HG03103 (cell line): ENCODE measurements at regions not wholly inside any gene's neighbourhood (a gene's known extent, or its start where the extent isn't known, plus 50 kb on each side); places are given as distances from the start of the nearest gene placed in this dataset.
A peak's percentile ranks its signal among the peaks of the same experiment; 100 is the strongest.
"Not testable (repeated sequence)": the region's sequence is repeated elsewhere in the genome, so short reads cannot be mapped to it uniquely, and the experiment has no call there.

Experiments
- ATAC-seq: cut with Tn5 transposase; IDR thresholded peaks from one replicate; pipeline ENCODE4 v1.9.1; 2021; ENCODE audit warnings: low read depth; ENCODE audit not compliant: unreplicated experiment

DNA sequence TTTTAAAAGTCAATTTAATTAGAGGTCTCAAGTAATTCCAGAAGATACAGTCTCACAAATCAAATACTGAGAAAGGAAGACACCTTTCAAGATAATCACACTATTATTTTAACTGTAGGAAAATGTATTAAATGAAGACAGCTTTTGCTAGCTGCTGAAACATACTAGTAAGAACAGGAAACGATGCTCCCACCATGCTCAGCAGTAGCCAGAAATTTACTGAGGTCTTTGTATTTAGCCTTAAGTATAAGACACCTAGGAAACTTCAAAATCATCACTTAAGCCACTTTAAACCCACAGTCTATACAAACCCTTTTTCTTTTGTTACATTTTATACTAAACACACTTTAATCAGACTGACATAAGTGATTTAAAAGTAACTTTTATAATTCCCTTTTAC lies 72.7 kb upstream of the NPIPB12 start:
- ATAC-seq: not testable (repeated sequence)

DNA sequence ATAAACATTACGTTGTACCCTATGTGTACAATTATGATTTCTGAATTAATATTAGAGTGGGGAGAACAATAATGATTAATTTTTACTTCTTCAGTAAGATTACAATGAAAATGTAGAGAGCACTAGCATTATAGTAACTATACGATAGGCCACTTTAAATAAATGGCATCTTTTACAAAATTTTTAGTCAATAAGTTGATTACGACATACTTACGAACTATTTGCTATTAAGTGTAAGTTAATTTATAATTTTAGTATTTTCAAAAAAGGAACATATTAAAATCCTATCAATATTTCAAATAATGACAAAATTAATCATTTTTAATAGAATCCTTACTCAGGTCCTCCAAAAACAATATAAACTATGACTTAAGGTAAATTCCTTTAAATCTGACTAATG lies 75.6 kb upstream of the NPIPB12 start:
- not testable (repeated sequence) for ATAC-seq

- ATAC-seq: not testable (repeated sequence)
These were observed 71.1 kb upstream of the SPN start for GRCh38 chr16:29591919-29592318.

DNA sequence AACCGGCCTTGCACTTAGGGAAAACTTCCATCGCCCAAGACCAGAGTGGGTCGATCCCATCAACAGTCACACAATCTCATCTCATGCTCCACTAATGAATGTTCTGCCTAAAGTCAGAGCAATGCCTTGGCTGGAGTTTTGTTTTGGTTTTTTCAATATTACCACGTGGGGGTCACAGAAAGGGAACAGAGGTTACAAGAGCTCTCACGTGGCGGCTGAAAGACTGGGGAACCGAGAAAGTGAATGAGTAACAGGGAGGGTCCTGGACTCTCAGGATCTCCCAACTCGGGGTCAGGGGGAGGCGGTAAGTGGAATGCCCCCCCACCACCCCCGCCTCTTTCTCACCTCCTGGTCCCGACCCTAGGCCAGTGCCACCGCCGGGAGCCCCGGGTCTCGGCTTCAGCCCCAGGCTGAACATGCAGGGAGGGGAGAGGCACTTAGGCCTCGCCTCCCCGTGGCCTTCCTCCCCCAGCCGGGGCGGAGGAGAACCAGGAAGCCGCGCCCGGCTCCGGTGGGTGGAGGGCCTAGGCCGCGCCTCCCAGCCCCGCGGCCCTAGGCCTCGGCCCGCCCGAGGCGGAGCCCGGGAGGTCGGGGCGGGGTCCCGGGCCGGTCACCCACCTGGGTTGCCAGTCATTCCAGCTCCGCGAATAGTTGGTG lies 68.7 kb upstream of the SPN start:
- peak; percentile 32 for ATAC-seq

- ATAC-seq: peak; percentile 62
These were observed 67.9 kb upstream of the SPN start for GRCh38 chr16:29594926-29595838.

DNA sequence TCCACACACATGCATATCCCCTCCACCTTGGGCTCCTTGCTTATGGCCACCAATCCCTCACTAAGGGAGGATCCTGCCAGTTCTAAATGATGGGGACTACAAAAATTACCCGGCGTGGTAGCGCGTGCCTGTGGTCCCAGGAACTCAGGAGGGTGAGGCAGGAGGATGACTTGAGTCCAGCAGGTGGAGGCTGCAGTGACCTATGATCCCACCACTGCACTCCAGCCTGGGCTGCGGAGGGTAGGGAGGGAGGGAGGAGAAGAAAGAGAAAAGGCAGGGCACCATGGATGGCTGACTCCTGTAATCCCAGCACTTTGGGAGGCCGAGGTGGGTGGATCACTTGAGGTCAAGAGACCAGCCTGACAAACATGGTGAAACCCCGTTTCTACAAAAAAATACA lies 66.0 kb upstream of the SPN start:
- not testable (repeated sequence) for ATAC-seq

DNA sequence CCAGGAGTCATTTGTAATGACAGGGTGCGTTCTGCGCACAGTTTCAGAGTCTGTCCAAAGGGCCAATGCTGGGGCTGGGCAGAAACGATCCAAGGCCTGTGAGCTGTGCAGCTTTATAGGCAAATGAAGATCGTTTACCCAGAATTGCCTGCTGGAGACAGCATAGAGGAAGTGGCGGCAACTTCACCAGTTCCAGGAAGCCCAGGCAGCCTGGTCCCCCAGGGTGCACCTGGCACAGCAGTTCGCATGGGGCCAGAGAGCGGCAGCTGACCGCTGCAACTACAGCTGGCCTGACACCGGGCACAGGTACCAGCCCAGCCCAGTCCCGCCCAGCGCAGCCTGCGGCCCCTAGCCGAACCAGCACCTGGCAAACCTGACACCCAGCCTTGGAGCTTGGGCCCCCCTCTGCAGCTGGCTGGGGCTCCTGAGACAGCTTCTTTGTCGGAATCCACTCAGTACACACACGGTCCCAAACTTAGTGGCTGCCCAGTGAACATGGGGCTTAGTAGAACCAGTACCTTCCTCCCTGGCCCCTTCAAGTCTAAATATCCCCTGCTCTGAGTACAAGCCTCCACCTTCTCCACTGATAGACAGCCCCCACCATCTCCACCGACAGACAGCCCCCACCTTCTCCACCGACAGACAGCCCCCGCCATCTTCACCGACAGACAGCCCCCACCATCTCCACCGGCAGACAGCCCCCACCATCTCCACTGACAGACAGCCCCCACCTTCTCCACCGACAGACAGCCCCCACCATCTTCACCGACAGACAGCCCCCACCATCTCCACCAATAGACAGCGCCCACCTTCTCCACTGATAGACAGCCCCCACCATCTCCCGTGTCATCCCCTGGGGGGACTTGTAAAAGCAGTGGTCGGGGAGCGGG lies 62.7 kb upstream of the SPN start:
- not testable (repeated sequence) for ATAC-seq

DNA sequence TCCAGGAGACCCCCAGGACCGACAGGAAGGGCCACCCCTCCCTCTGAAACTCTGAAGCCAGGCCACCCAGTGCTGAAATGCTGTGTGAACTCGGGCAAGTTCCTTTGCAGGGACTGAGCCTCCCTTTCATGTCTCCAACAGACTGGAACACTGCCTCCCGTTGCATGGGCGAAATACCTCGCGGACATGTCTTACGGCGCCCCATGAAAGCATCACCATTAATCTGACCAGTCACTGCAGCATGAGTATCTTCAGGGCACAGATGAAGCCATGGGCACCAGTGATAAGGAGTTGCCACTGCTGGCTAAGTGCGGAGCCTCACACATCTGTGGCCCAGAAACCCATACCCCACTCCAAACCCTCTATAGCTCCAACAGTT lies 60.8 kb upstream of the SPN start:
- ATAC-seq: not testable (repeated sequence)

GRCh38 chr16:29602683-29603088 lies 60.4 kb upstream of the SPN start:
- ATAC-seq: not testable (repeated sequence)

GRCh38 chr16:29604631-29605549 lies 58.2 kb upstream of the SPN start:
- ATAC-seq: not testable (repeated sequence)

- ATAC-seq: not testable (repeated sequence)
These were observed 57.3 kb upstream of the SPN start for GRCh38 chr16:29605593-29606205.

GRCh38 chr16:29606669-29607427 lies 56.2 kb upstream of the SPN start:
- ATAC-seq: not testable (repeated sequence)

DNA sequence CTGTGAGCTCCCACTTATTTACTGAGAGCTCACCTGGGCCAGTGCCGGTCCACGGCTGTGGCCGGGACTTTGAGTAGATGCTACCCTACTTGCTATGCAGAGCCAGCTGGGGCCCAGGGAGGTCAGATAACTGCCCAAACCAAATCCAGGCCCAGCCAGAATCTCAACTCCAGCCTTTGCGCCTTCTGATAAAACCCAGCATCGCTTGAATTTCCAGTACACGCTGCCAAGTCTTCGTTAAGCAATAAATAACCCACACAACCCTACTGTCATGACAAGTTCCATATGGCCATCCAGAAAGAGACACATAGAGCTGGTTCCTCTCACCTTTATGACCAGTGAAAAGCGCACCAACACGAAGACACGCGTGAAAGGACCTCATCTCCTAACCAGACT lies 55.6 kb upstream of the SPN start:
- ATAC-seq: not testable (repeated sequence)

GRCh38 chr16:29612381-29613306 lies 50.4 kb upstream of the SPN start:
- ATAC-seq: peak; percentile 37
